ENCODE measurements at regions not wholly inside any gene's neighbourhood (a gene's known extent, or its start where the extent isn't known, plus 50 kb on each side); places are given as distances from the start of the nearest gene placed in this dataset.

DNA sequence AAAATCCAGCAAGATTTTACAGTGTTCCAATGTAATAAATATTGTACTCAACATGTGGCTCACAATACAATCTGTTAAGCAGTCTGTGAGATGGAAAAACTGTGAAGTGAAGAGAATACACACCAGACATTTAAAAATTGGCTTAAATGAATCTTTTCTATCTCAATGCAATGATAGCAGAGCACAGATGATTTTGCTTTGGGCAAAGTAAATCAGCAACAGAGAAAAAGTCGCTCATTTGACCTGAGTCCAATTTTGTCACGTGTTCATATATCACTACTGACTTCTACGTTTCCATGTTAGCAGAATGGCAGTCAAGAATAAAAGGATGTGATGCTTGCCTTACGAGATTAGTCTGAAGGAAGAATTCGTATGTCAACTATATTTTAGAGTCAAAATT, 506.7 kb downstream of the POM121L12 start:
- ChIA-PET POLR2A (no interaction called here), CTCF (no interaction called here), RAD21 (ENCODE audit: low non-redundant PET in 1 of 2, low total read pairs in 2 of 2, uncharacterized antibody in 2 of 2, unreplicated experiment in 2 of 2) (no interaction called here)
- Histone ChIP-seq H4K20me1 (ENCODE audit: insufficient read depth) (no peaks in the 10 kb centered on the region; the same call in 1 of the 2 replicates), H3K4me2 (ENCODE audit: low read length) (no peak overlapping the region), H3K27me3 (ENCODE audit: insufficient read depth, low read length) (no peaks in the 10 kb centered on the region), H3K36me3 (ENCODE audit: control insufficient read depth in 1 of 2, insufficient read depth in 2 of 2, low read length in 2 of 2) (no peaks in the 10 kb centered on the region), H3K9me3 (ENCODE audit: control insufficient read depth in 1 of 2, insufficient read depth in 1 of 2, low read depth in 1 of 2, low read length in 2 of 2) (peaks cover 7 to 18% of the 10 kb centered on the region in 2 experiments; a peak in 3 of 4 replicates), H3K9ac (ENCODE audit: low read length) (no peak overlapping the region), H2AFZ (ENCODE audit: low read depth, low read length, poor library complexity, severe bottlenecking) (no peak overlapping the region), H3K4me3 (replicated peaks in 1 of 2; ENCODE audit: low read depth in 1 of 2, low read length in 2 of 2) (no peak overlapping the region), H3K9me2 (ENCODE audit: insufficient read depth) (no peaks in the 10 kb centered on the region), H3K4me1 (ENCODE audit: control insufficient read depth in 1 of 2, insufficient read depth in 2 of 2, low read length in 2 of 2) (no peaks in the 10 kb centered on the region), H3K79me2 (ENCODE audit: insufficient read depth, low read length) (no peaks in the 10 kb centered on the region), H3K27ac (ENCODE audit: low read depth, low read length) (no peak overlapping the region)
- intact Hi-C loops (cut with micrococcal nuclease) = no loop called here
- BruUV-seq (replicated peaks) = no TSS peak
- TF ChIP-seq SRF (IDR thresholded peaks at IDR 0.05; ENCODE audit: low read depth) (no peak), ZFX (IDR thresholded peaks at IDR 0.05) (no peak), CEBPB (IDR thresholded peaks at IDR 0.05; ENCODE audit: low read depth) (no peak), POLR2A (IDR thresholded peaks at IDR 0.05; ENCODE audit: borderline replicate concordance, extremely low read depth, insufficient read depth, insufficient read length) (no peak), YY1 (IDR thresholded peaks at IDR 0.05; ENCODE audit: extremely low read depth, insufficient replicate concordance, low read depth, low read length) (no peak), POLR2AphosphoS5 (IDR thresholded peaks at IDR 0.05; ENCODE audit: low read depth, low read length) (no peak)
- TF ChIP-seq, protein P1, sequence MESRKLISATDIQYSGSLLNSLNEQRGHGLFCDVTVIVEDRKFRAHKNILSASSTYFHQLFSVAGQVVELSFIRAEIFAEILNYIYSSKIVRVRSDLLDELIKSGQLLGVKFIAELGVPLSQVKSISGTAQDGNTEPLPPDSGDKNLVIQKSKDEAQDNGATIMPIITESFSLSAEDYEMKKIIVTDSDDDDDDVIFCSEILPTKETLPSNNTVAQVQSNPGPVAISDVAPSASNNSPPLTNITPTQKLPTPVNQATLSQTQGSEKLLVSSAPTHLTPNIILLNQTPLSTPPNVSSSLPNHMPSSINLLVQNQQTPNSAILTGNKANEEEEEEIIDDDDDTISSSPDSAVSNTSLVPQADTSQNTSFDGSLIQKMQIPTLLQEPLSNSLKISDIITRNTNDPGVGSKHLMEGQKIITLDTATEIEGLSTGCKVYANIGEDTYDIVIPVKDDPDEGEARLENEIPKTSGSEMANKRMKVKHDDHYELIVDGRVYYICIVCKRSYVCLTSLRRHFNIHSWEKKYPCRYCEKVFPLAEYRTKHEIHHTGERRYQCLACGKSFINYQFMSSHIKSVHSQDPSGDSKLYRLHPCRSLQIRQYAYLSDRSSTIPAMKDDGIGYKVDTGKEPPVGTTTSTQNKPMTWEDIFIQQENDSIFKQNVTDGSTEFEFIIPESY (IDR thresholded peaks at IDR 0.05; ENCODE audit: extremely low read depth, insufficient replicate concordance, low read length) = no peak
- no peak for ATAC-seq
- DNase-seq (ENCODE audit: low read depth, low spot score) = no peak

All from HCT116 (cell line).